IPS-NIHi7 (cell line): ENCODE measurements at regions not wholly inside any gene's neighbourhood (a gene's known extent, or its start where the extent isn't known, plus 50 kb on each side); places are given as distances from the start of the nearest gene placed in this dataset.
"Not testable (repeated sequence)": the region's sequence is repeated elsewhere in the genome, so short reads cannot be mapped to it uniquely, and the experiment has no call there.

Experiments used
- DNase-seq: peaks from one replicate; pipeline ENCODE4 v3.0.0; 2012; ENCODE audit warnings: mixed read lengths; ENCODE audit errors: extremely low spot score

DNA sequence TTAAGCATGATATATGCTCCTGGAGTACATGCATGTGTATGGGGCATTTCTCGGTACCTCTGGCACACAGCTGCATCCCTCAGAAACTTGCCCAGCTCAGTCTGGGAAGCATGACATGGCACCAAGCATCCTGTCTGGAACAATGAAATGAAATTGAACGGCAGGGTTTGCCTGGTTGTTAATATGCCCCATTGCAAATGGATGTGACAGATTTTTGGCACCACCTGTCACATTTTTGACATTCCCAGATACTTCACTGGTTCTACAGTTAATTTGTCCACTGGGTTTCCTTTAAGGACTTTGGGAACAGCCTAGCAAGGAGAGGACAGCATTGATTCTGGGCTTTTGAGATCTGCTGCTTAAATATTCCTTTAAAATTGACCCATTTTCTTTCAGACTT lies 305.8 kb downstream of the TSN start:
- no peak for DNase-seq

- DNase-seq, result no peak
Observed at GRCh38 chr2:122061831-122062230, 306.4 kb downstream of the TSN start.

DNA sequence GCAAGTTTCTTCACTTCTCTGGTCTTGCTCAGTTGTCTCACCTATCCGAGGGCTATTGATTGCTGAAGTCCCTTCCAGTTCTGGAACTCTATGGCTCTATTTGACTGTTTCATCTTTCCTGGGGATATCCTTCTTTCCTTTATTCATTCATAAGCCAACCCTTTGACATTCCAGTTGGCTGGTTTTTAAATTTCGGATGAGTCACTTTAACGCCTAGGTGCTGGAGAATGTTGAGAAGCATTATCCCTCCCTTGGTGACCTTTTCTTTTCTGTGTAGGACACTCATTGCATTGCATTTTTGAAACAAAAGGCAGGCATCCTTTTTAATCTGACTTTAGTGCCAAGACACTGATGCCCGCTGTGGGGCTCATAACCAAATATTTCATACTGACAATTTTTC lies 307.1 kb downstream of the TSN start:
- DNase-seq, result no peak

DNA sequence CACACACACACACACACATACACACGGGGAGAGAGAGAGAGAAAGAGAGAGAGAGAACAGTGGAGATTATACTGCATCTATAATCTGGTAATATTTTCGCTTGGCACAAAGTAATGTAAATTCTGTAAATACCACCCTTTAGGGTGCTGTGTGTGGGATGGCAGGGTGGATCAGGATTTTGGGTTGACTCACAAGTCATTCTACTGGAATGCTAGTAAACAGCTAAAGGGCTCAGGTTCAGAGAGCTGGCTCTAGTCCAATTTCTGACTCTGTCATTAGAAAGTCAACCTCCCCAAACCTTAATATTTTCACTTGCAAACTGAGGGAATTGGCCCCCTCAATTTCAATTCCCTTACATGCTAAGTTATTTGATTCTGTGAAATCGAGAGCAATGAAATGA lies 308.3 kb downstream of the TSN start:
- DNase-seq, result no peak

- no peak for DNase-seq
Observed at GRCh38 chr2:122070241-122070731, 314.8 kb downstream of the TSN start.

DNA sequence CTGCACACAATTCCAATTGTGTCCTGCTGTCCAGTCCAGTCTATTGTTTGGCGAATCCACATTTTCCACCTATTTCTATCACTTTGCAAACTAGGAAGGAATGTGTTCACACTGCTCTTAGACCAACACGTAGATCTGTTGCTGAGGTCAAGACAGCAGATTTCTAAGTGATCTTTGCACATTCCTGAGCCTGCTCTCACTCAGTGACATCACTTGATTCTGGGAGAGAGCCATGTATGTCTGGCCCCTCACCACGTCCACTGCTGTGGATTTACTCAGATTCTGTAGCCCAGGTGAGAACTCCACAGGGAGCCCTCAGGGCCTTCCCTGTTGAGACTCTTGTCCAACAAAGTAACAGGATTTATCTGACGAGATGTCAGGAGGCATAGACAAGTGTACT lies 317.2 kb downstream of the TSN start:
- no peak for DNase-seq

GRCh38 chr2:122074201-122074600 lies 318.8 kb downstream of the TSN start:
- DNase-seq, result no peak

GRCh38 chr2:122075381-122075780 lies 319.9 kb downstream of the TSN start:
- DNase-seq, result no peak

- DNase-seq, result no peak
Observed at GRCh38 chr2:122077114-122077513, 321.7 kb downstream of the TSN start.

DNA sequence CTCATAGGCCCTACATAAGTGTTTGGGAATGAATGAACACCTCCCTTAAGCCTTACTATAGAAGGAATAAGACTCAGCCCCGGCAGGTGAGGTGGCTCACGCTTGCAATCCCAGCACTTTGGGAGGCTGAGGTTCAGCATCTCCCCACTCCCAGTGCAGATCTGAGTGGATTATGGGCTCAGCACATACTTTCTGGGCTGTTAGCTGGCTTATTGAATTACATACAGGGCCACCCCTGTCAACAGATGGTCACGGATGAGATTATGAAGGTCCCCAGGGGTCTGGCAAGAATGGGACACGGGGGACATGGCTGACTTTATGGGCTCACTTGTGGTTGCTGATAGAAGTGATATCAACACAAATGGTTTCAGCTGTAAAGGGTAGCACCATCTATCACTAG lies 322.3 kb downstream of the TSN start:
- no peak for DNase-seq

GRCh38 chr2:122078451-122078850 lies 323.0 kb downstream of the TSN start:
- DNase-seq, result no peak

DNA sequence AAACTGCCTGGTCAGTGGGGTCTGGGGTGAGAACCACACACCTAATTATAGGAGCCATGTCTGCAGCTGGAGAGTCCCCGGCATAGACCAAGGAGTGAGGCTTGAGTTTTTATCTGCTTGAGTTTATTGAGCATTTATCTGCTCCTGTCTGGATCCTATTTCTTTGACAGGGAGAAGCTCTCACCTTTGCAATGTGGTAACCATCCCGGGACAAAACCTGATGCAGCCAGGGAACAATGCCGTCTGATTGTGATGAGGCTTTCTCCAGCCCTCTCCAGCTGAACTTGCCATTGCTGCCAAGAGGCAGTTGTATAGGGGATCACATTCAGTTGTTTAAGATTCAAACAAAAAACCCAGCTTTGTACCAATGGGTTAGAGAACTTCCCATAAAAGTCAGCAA lies 324.4 kb downstream of the TSN start:
- no peak for DNase-seq

DNA sequence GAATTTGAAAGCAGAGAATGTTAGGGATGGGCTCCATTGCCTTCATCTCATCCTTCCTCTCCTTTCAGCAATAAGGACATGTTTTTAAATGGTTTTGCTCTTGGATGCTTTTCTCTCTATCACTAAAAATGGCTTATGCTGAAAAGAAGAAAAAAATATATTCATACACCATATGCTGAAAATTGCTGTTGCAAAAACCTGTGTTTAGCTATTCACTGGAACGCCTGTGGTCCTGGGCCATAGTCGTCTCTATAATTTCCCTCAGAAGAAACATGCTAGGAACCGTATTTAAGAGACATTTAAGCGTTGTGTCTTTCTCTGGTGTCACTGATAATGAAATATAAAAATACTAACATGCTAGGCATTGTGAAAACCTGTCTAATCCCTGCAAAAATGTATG lies 324.9 kb downstream of the TSN start:
- DNase-seq, result no peak

DNA sequence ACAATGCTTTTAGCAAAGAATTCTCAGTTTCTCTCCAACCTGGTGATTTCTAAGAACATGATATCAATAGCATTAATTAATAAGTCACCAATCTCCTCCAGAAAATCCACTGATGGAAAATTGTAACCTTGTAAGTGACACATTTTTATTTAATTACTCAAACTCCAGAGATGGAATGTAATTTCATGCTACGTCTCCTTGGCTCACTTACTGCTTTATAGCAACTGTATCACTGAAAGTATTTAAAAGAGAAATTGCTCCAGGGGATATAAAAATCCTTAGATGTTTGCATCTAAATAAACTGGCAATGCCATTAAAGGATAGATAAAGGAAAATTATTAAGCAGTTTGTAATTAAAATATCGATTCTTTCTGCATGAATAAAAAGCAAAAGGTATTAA lies 325.4 kb downstream of the TSN start:
- no peak for DNase-seq

DNA sequence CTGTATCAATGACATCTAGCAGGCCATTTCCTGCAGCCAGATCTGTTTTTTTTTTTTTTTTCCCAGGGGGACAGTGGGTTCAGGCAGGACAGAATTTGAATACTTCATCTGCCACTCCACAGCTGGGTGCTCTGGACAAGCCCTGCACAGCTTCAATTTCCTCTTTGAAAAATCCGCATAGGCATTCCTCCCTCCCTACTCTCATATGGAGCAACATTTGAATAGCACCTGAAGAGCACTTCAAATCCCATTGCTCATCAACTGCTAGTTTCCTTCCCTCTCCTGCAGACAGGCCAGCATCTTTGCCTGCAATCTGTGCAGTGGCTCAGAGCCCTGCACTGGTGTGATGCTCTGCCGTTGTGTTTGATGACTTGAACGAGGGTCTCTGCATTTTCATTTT lies 326.3 kb downstream of the TSN start:
- no peak for DNase-seq

GRCh38 chr2:122083256-122084048 lies 328.0 kb downstream of the TSN start:
- no peak for DNase-seq

DNA sequence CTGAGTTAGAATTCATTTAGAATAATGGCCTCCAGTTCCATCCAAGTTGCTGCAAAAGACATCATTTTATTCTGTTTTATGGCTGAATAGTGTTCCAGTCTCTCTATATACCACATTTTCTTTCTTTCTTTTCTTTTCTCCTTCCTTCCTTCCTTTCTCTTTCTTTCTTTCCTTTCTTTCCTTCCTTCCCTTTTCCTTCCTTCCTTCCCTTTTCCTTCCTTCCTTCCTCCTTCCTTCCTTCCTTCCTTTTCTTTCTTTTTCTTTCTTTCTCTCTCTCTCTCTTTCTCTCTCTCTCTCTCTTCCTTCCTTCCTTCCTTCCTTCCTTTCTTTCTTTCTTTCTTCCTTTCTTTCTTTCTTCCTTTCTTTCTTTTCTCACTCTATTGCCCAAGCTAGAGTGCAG lies 330.2 kb downstream of the TSN start:
- not testable (repeated sequence) for DNase-seq

- no peak for DNase-seq
Observed at GRCh38 chr2:122094557-122094956, 339.1 kb downstream of the TSN start.

- DNase-seq, result no peak
Observed at GRCh38 chr2:122096761-122097160, 341.3 kb downstream of the TSN start.

DNA sequence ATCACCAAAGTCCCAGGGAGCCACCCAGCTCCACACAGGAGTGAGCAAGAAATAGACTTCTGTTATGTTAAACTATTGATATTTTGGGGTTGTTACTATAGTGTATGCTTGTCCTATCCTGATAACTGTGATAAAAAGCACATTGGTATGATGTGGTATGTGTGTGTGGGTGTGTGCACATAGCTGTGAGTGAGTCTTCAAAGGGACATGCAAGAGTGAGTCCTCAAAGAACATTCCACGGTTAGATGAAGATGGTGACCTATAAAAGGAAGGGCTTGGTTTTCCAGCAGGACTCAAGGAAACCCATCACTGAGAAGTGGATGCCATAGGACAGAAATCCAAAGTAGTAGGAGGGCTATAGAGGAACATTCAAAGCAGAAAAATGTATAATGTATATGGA lies 342.9 kb downstream of the TSN start:
- DNase-seq, result no peak

GRCh38 chr2:122100346-122100745 lies 344.9 kb downstream of the TSN start:
- DNase-seq, result peak; percentile 56

DNA sequence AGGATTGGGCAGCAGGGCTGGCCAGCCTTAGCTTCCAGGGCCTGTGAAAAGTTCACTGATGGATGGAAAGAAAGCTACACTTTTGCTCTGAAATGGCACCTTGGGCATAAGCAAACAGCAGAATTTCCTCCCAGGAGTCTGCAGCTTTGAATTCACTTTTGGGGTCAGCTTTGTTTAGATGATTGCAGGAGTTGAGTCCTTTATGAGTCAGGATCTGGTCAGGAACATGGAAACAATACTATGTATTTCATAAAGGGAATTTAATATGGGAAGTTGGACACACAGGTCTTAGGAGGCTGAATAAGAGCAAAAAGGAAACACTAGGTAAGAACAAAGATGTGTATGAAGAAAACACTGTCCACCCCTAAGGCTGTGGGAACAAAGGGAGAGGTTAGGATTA lies 345.3 kb downstream of the TSN start:
- DNase-seq, result no peak

DNA sequence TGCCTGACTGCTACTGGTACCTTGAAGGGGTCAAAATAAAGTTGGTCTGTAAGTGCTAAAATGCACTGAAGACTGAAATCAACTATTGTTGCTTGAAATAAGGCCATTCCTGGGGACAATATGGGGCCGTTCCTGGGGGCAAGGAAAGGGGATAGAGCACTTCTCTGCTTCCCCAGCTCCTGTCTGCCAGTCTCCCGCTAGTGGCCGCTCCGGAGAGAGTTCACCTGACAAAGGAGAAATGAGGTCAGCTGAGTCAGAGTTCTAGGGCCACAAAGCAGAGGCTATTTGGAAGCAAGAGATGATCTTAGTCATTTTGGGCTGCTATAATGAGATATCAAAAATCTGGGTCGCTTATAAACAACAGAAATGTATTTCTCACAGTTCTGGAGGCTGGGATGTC lies 345.9 kb downstream of the TSN start:
- DNase-seq, result no peak
